ENCODE measurements at regions not wholly inside any gene's neighbourhood (a gene's known extent, or its start where the extent isn't known, plus 50 kb on each side); places are given as distances from the start of the nearest gene placed in this dataset.

- TF ChIP-seq RBFOX2 (IDR thresholded peaks at IDR 0.05; ENCODE audit: low read depth, low read length) = no peak
- TF ChIP-seq, protein P1, sequence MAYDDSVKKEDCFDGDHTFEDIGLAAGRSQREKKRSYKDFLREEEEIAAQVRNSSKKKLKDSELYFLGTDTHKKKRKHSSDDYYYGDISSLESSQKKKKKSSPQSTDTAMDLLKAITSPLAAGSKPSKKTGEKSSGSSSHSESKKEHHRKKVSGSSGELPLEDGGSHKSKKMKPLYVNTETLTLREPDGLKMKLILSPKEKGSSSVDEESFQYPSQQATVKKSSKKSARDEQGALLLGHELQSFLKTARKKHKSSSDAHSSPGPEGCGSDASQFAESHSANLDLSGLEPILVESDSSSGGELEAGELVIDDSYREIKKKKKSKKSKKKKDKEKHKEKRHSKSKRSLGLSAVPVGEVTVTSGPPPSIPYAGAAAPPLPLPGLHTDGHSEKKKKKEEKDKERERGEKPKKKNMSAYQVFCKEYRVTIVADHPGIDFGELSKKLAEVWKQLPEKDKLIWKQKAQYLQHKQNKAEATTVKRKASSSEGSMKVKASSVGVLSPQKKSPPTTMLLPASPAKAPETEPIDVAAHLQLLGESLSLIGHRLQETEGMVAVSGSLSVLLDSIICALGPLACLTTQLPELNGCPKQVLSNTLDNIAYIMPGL (CRISPR knock-in tag; IDR thresholded peaks at IDR 0.05) = no peak
- TF ChIP-seq ZNF589 (CRISPR knock-in tag; IDR thresholded peaks at IDR 0.05; ENCODE audit: low read depth) = no peak
Observed at GRCh38 chr1:239997160-239997514, 94.5 kb upstream of the FMN2 start (continued).

DNA sequence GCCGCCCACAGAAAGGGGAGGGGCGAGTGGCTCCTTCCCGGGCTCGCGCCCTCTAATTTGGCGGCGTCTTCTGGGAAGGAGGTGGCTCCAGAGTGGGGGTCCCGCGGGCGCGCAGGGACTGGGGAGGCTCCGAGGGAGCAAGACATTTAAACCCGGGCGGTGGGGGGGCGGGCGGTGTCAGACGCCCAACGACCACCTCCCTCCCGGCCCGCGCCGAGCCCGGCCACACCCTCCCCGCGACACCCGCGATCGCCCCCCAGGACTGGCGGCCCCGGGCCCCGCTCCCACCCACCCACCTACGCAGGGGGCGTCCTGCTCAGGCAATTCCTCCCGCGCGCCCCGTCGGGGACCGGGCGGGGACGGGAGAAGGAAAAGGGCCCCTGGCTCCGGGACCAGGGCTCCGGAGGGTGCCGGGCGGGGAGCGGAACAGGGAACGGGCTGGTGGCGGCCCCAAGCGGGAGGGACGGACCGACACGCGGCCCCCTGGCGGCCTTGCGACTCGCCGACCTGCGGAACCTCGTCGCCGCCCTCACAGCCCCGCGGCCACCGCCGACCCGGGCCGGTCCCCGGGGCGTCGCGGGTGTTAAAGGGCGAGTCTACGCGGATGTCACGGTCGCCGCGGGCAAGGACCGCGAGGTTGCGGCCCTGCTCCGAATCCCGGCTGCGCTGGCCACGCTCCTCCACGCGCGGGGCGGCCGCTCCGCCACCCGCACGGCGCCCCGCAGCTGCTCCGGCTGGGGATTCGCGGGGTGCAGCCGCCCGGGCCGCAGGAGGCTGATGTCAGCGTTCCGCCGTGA lies 94.0 kb upstream of the FMN2 start:
- Histone ChIP-seq H3K27ac (ENCODE audit: extremely low read depth, low read depth, low read length) (no peak overlapping the region), H4K20me1 (replicated peaks; ENCODE audit: control insufficient read depth, insufficient read depth, low read length) (no peaks in the 10 kb centered on the region), H3K36me3 (ENCODE audit: control insufficient read depth, insufficient read depth, low read length) (no peaks in the 10 kb centered on the region), H3K4me2 (ENCODE audit: insufficient read depth, low read length) (no peak overlapping the region), H3K9me1 (ENCODE audit: control insufficient read depth, insufficient read depth, low read length) (no peaks in the 10 kb centered on the region), H3K4me1 (replicated peaks in 1 of 2; ENCODE audit: control insufficient read depth in 2 of 2, insufficient read depth in 2 of 2, low read length in 2 of 2) (peaks cover 0 to 5% of the 10 kb centered on the region in 2 experiments; a peak in 1 of 5 replicates), H2AFZ (ENCODE audit: low read depth, low read length) (no peak overlapping the region), H3K79me2 (ENCODE audit: control insufficient read depth, insufficient read depth, low read length) (no peaks in the 10 kb centered on the region), H3K4me3 (no peak overlapping the region), H3K27me3 (ENCODE audit: control insufficient read depth in 2 of 2, insufficient read depth in 2 of 2, low read length in 2 of 2) (no peaks in the 10 kb centered on the region), H3K9ac (ENCODE audit: insufficient read depth in 1 of 2, low read depth in 2 of 2, low read length in 2 of 2) (no peak overlapping the region), H3K9me3 (replicated peaks; ENCODE audit: control insufficient read depth, insufficient read depth, low read depth, low read length) (no peaks in the 10 kb centered on the region)
- ChIA-PET CTCF (ENCODE audit: low intra/inter-chr PET ratio) (no interaction called here), POLR2A (no interaction called here)
- in situ Hi-C loops (cut with MboI) (no loop called here), intact Hi-C loops (cut with micrococcal nuclease) (no loop called here)
- TF ChIP-seq DMBX1 (CRISPR knock-in tag; IDR thresholded peaks at IDR 0.05; ENCODE audit: borderline replicate concordance) (no peak), SMARCE1 (IDR thresholded peaks at IDR 0.05) (no peak), CTCF (IDR thresholded peaks at IDR 0.05 in 2 of 3, conservative IDR thresholded peaks at IDR 0.05 in 1 of 3; ENCODE audit: insufficient read depth in 2 of 3, low read depth in 1 of 3, low read length in 3 of 3) (0 out of 6 replicates have a peak, but pooled peaks of 1 of the 3 experiments have one; percentile 19)
- no peak for ATAC-seq
- no peak for FAIRE-seq
- 26% methylated on average over 30 of the region's 104 CpGs for WGBS (ENCODE audit: insufficient coverage, low coverage, missing lambda C conversion rate)
- no TSS peak for BruUV-seq (replicated peaks)
- no peak for DNase-seq (ENCODE audit: extremely low read depth in 1 of 4, low spot score in 3 of 4)

Measured in K562 (cell line).